IPS-20b (cell line): ENCODE measurements at regions not wholly inside any gene's neighbourhood (a gene's known extent, or its start where the extent isn't known, plus 50 kb on each side); places are given as distances from the start of the nearest gene placed in this dataset.

Experiments used
- H3K27ac ChIP-seq: one replicate; pipeline ENCODE4 v1.5.1; 2013; ENCODE audit warnings: low read length
- H3K27me3 ChIP-seq: 2 replicates; pipeline ENCODE4 v1.6.1; 2013; ENCODE audit warnings: mild to moderate bottlenecking, low read length, inconsistent platforms; ENCODE audit not compliant: insufficient read depth
- H3K36me3 ChIP-seq: 2 replicates; pipeline ENCODE4 v1.6.1; 2013; ENCODE audit warnings: low read depth, mild to moderate bottlenecking, inconsistent platforms, low read length, moderate library complexity; ENCODE audit not compliant: insufficient read depth
- H3K4me1 ChIP-seq: 2 replicates; pipeline ENCODE4 v1.6.1; 2013; ENCODE audit warnings: mild to moderate bottlenecking, control low read depth, inconsistent platforms, low read length, moderate library complexity; ENCODE audit not compliant: insufficient read depth
- H3K4me3 ChIP-seq: 2 replicates; pipeline ENCODE4 v1.5.1; 2013; ENCODE audit warnings: mild to moderate bottlenecking, low read length, inconsistent platforms
- H3K9ac ChIP-seq: 2 replicates; pipeline ENCODE4 v1.6.1; 2013; ENCODE audit warnings: low read depth, mild to moderate bottlenecking, inconsistent platforms, low read length, moderate library complexity
- H3K9me3 ChIP-seq: 2 replicates; pipeline ENCODE4 v1.6.1; 2013; ENCODE audit warnings: mild to moderate bottlenecking, low read depth, low read length, inconsistent platforms; ENCODE audit not compliant: insufficient read depth

DNA sequence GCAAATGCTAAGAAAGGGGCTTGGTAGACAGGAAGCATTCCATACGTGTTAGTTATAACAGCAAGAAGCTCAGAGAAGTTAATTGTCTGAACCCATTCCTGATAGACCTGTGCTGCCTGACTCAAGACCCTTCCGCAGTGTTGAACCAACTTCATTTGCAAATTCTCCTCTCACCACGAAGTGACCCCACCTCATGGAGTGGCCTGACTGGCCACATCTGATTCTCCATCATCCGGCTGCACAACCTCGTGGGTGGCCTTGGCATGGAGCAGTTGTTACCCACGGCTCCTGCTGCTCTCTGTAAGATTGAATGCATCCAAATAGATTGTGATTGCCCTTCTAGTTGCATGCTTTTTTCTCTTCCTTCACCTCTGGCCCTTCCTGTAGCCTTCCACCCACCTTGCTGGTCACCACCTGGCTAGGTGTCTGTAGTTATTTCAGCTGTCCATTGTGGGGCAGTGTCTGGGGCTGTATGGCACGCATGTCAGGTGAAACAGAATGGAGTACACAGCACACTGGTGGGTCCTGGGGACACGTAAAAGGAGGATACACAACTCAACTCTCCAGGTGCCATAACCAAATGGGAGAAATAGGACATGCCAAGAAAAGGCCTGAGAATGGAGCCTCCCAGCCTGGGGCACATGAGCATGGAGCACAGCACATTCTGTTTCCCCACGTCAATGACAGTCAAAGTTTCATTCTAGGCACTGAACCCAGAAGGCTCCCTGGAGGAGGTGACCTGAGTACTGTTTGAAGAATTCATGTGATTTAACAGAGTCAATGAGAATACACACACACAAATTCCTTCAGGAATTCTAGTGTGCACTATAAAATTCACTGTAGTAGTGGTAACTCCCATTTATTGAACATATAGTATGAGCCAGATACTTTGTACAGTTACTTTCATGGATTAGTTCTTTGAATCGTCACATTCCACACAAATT lies 70.5 kb upstream of the PTCH1 start:
- no peak overlapping the region for H3K27ac ChIP-seq
- H3K9ac ChIP-seq, result no peak overlapping the region
- H3K4me1 ChIP-seq, result peaks cover 4% of the 10 kb centered on the region; the same call in 1 of the 2 replicates
- no peaks in the 10 kb centered on the region for H3K36me3 ChIP-seq
- no peaks in the 10 kb centered on the region for H3K9me3 ChIP-seq
- no peak overlapping the region for H3K4me3 ChIP-seq
- H3K27me3 ChIP-seq, result peaks cover 12% of the 10 kb centered on the region; the same call in 1 of the 2 replicates

DNA sequence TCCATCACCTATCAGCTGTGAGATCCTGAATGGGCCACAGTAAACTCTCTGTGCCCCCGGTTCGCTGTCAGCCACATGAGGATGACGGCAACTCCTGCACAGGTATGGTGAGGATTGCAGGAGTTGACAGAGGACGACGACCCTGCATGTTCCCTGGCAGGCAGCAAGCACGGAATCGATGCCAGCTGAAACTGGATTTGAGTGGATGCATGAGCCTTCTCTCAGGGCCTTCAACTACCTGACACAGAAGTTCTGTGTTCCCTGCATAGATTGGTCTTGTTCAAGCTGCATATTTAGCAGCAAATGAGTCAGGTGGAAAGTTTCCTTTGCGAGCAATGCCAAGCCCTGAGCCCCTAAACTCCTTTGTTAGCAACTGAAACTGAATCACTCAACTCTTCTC lies 69.6 kb upstream of the PTCH1 start:
- Histone ChIP-seq H3K36me3 (no peaks in the 10 kb centered on the region), H3K27ac (no peak overlapping the region), H3K9me3 (no peaks in the 10 kb centered on the region), H3K4me1 (peaks cover 13% of the 10 kb centered on the region; the same call in 1 of the 2 replicates), H3K27me3 (peaks cover 12% of the 10 kb centered on the region; the same call in 1 of the 2 replicates), H3K9ac (no peak overlapping the region), H3K4me3 (no peak overlapping the region)

DNA sequence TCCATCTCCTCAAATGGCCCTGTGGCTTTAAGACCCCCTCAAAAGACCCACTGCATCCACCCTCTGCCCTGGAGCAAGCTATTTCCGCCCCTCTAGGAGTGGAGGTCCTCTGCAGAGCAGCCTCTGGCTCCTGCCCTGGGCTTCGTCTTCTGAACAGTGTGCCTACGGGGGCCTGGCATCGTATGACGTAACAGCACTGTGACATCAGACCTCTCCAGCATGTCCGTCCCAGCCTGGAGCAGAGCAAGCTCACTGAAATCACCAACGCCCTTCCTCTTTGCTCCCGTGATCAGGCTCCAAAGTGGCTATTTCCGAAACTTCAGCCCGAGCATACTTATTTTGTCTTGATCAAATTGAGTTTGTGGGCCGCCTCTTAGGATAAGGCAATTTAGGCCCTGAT lies 69.1 kb upstream of the PTCH1 start:
- Histone ChIP-seq H3K4me1 (peaks cover 14% of the 10 kb centered on the region; the same call in 1 of the 2 replicates), H3K9me3 (no peaks in the 10 kb centered on the region), H3K36me3 (no peaks in the 10 kb centered on the region), H3K4me3 (no peak overlapping the region), H3K27me3 (peaks cover 12% of the 10 kb centered on the region; the same call in 1 of the 2 replicates), H3K27ac (no peak overlapping the region), H3K9ac (no peak overlapping the region)

DNA sequence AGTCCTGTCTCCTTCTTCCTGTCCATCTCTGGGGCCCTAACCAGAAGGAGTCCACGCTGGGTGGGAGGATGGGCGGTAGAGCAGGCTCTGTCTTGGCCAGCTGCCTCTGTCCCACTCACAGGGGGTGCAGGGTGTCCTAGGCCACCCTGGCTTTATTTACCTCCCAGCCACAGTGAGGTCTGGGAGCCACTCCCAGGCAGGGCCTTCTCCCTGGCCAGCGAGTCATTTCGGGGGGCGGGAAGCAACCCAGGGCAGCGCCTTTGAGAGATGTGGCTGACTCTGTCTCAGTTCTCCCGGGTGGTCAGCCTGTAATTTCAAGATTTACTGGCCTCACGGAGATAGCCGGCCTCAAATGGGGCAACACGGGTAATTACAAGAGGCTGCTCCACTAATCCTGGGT lies 67.4 kb upstream of the PTCH1 start:
- no peak overlapping the region for H3K4me3 ChIP-seq
- H3K4me1 ChIP-seq, result peaks cover 14% of the 10 kb centered on the region; the same call in 1 of the 2 replicates
- no peak overlapping the region for H3K27ac ChIP-seq
- no peaks in the 10 kb centered on the region for H3K9me3 ChIP-seq
- no peaks in the 10 kb centered on the region for H3K36me3 ChIP-seq
- H3K9ac ChIP-seq, result no peak overlapping the region
- H3K27me3 ChIP-seq, result peaks cover 12% of the 10 kb centered on the region; the same call in 1 of the 2 replicates

DNA sequence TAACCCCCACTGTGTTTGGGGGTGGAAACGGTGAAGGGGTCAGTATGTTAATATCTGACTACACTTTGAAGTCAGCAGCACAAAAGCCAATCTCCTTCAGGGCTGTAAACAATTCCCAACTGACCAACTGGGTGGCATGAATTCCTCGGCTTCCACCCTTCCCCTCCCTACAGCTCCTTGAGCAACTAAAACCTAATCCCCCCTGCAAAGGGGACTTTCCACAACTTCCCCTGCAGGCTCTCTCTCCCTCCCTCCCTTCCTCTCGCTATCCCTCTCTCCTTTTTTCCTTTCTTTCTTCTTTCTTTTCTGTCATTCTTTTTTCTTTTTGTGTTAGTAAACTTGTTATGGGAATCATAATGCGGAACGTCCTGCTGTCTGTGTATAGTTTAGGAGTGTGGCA lies 65.1 kb upstream of the PTCH1 start:
- no peak overlapping the region for H3K9ac ChIP-seq
- peak overlapping the region; percentile 1; the same call in 1 of the 2 replicates for H3K4me3 ChIP-seq
- H3K36me3 ChIP-seq, result no peaks in the 10 kb centered on the region
- H3K27me3 ChIP-seq, result peaks cover 12% of the 10 kb centered on the region; the same call in 1 of the 2 replicates
- no peaks in the 10 kb centered on the region for H3K9me3 ChIP-seq
- peaks cover 14% of the 10 kb centered on the region; the same call in 1 of the 2 replicates for H3K4me1 ChIP-seq
- H3K27ac ChIP-seq, result no peak overlapping the region

DNA sequence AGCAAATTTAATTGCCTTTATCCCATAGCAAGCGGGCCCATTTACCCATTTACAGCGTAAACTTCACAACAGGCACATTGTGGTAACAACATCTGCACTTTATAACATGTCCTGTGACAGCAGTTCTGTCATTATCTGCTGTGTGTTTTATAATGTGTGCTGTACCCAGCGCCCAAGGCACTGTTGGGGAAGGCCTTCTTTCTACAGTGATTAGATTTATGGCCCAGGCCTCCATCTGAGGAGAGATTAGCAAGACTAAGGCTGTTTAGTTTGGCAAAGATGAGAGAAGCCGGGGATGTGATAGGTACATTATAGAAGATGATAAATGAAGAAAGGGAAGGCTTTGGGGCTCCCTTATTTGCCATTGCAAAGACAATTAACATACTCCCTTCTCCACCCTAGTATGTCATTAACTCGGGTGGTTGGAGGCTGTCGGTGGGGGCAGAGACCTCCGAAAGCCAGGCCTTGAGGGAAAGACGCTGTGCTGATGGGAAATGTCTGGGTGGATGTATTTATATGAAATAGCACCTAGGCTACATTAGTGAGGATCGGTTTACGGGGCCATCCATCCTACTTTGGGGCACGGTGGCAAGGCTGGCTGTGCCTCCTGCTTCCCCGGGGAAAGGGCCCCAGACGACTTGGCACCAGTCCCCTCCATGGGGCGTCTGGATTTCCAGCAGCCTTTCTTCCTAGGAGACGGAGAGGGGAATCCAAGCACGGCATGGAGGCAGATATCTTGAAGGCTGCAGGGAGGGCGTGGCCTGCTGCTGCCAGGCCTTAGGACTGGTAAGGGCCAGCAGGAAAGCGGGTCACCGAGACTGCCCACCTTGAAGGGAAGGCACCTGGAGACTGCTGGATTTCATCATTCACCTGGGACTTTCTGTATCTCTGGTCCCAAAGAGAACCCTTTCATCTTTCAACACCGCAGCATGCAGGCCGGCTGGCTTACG lies 64.3 kb upstream of the PTCH1 start:
- Histone ChIP-seq H3K27me3 (peaks cover 14% of the 10 kb centered on the region; the same call in 1 of the 2 replicates), H3K27ac (no peak overlapping the region), H3K36me3 (no peaks in the 10 kb centered on the region), H3K4me1 (peaks cover 14% of the 10 kb centered on the region; the same call in 1 of the 2 replicates), H3K9ac (no peak overlapping the region), H3K4me3 (no peak overlapping the region), H3K9me3 (no peaks in the 10 kb centered on the region)

DNA sequence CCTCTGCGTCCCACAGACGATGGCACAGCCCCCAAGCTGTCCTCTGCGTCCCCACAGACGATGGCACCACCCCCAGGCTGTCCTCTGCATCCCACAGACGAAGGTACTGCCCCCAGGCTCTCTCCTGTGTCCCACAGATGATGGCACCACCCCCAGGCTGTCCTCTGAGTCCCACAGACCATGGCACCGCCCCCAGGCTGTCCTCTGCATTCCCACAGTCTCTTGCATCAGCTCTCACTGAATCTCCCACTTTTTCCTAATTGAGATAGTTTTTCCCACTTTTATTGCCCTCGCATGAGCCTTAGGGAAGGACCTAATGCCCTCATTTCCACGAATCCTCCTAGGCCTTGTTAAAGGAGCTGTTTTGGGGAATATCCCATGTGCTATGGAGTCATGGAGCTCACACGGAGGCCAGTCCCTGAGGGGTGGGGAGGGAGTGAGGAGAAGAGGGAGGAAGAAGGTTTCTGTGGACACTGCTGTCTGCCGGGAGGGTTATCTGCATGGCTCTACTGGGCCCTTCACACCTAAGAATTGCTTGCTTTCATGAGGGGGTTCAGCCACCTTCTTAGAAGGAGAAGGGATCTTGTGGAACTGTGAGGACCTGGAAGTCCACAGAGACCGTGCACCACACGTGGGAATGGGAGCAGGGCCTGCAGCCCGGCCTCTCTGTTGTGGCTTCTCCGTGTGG lies 58.2 kb upstream of the PTCH1 start:
- no peak overlapping the region for H3K27ac ChIP-seq
- H3K9me3 ChIP-seq, result no peaks in the 10 kb centered on the region
- H3K4me3 ChIP-seq, result no peak overlapping the region
- no peaks in the 10 kb centered on the region for H3K36me3 ChIP-seq
- H3K4me1 ChIP-seq, result peaks cover 8% of the 10 kb centered on the region; the same call in 1 of the 2 replicates
- H3K9ac ChIP-seq, result no peak overlapping the region
- peaks cover 12% of the 10 kb centered on the region; the same call in 1 of the 2 replicates for H3K27me3 ChIP-seq

DNA sequence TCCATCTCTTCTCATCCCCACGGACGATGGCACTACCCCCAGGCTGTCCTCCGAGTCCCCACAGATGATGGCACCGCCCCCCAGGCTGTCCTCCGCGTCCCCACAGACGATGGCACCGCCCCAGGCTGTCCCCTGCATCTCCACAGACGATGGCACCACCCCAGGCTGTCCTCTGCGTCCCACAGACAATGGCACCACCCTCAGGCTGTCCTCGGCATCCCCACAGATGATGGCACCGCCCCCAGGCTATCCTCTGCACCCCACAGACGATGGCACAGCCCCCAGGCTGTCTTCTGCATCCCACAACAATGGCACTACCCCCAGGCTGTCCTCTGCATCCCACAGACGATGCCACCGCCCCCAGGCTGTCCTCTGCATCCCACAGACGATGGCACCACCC lies 57.4 kb upstream of the PTCH1 start:
- Histone ChIP-seq H3K27ac (no peak overlapping the region), H3K36me3 (no peaks in the 10 kb centered on the region), H3K27me3 (peaks cover 12% of the 10 kb centered on the region; the same call in 1 of the 2 replicates), H3K4me1 (peaks cover 8% of the 10 kb centered on the region; the same call in 1 of the 2 replicates), H3K9me3 (no peaks in the 10 kb centered on the region), H3K4me3 (no peak overlapping the region), H3K9ac (no peak overlapping the region)

DNA sequence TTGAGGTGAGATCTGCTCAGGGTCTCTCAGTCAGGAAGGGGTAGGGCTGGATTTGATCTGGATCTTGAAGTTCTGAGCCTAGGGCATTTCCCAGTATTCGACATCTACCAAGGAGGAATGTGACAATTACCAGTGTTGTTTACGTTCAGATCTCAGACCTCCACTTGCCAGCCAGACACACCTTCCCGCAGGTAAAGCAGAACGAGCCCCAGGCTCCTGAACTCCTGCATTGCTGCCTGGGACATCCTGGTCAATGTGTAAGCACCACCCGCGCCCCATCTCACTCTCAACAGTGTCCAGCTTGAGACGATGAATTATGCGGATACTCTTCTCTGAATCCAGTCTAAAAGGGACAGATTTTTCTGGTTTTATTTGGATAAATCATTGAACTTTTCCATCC lies 56.7 kb upstream of the PTCH1 start:
- H3K4me3 ChIP-seq, result no peak overlapping the region
- H3K9ac ChIP-seq, result no peak overlapping the region
- H3K27ac ChIP-seq, result no peak overlapping the region
- no peaks in the 10 kb centered on the region for H3K9me3 ChIP-seq
- peaks cover 8% of the 10 kb centered on the region; the same call in 1 of the 2 replicates for H3K4me1 ChIP-seq
- peaks cover 12% of the 10 kb centered on the region; the same call in 1 of the 2 replicates for H3K27me3 ChIP-seq
- H3K36me3 ChIP-seq, result no peaks in the 10 kb centered on the region

DNA sequence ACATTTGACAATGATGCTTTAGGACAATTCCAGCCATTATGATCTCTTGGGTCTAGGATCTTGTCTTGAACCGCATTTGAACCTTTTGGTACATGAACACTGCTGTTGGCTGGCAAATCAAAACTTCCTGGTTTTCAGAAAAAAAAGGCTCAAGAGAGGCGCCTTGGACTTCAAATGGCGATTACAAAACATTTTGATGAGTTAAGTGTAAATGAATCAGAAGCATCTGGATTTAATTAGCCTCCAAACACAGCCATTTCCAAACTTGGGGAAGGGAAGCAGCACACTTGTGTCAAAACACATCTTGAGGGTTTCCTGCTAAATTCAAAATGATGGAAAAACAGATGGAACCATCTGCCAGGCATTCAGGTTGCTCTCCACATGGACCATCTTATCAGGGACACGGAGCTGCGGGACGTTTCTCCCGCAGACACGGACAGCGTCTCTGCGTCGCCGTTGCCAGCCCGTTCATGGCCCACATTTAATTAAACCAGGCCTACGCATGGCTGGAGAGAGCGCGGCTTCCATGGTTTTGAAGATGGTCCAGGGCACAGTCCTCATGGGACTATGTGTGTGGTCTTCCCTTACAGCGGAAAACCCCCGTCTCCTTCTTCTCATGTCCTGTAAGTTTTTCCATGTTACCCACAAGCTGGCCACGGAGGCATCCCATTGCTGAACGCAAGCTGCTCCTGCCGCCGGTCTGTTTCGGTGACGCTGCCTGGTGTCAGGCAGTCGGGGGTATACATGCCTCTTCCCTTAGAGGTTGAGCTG lies 55.8 kb upstream of the PTCH1 start:
- H3K36me3 ChIP-seq, result no peaks in the 10 kb centered on the region
- peaks cover 8% of the 10 kb centered on the region; the same call in 1 of the 2 replicates for H3K4me1 ChIP-seq
- H3K4me3 ChIP-seq, result no peak overlapping the region
- H3K27ac ChIP-seq, result no peak overlapping the region
- H3K9me3 ChIP-seq, result no peaks in the 10 kb centered on the region
- peaks cover 12% of the 10 kb centered on the region; the same call in 1 of the 2 replicates for H3K27me3 ChIP-seq
- no peak overlapping the region for H3K9ac ChIP-seq
